Medulla oblongata (tissue), 1 donor: ENCODE measurements at regions not wholly inside any gene's neighbourhood (a gene's known extent, or its start where the extent isn't known, plus 50 kb on each side); places are given as distances from the start of the nearest gene placed in this dataset.
"Not testable (repeated sequence)": the region's sequence is repeated elsewhere in the genome, so short reads cannot be mapped to it uniquely, and the experiment has no call there.

Experiments
- DNase-seq: peaks from one replicate; pipeline ENCODE4 v3.0.0-alpha.2; 2015; ENCODE audit errors: extremely low spot score

DNA sequence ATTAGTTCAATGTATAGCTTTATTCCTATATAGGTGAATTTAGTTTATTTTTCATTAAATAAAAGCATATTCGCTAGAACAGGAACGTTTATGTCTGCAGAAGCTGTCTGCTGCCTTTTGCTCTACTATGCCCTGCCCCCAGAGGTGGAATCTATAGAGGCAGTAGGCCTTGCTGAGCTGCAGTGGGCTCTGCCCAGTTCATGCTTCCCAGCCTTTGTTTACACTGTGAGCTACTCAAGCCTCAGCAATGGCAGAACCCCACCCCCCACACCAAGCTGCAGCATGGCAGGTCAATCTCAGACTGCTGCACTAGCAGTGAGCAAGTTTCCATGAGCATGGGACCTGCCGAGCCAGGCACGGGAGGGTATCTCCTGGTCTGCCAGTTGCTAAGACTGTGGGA lies 473.3 kb upstream of the CCNG1 start:
- not testable (repeated sequence) for DNase-seq

- no peak for DNase-seq
Observed at GRCh38 chr5:162990063-162990462, 447.3 kb upstream of the CCNG1 start.

- no peak for DNase-seq
Observed at GRCh38 chr5:162990856-162991497, 446.4 kb upstream of the CCNG1 start.

GRCh38 chr5:162995568-162995967 lies 441.8 kb upstream of the CCNG1 start:
- DNase-seq, result no peak

DNA sequence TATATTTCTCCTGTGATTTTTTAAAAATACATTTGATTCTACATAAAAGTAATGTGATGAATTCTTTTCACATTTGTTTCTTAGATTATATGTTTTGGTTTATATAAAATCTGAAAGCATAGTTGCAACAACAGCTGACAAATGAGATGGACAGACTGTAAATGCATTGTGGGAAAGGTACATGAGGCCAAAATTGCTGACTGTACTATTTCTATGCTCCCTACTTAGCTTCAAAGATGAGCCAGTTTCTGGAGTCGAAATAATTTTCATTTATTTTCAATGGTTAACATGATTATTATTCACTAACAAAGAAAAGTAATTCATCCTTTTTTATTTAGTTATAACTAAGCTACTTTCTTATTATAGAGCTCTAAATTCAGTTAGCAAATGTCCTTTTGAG lies 441.3 kb upstream of the CCNG1 start:
- DNase-seq, result no peak

GRCh38 chr5:163005949-163006348 lies 431.4 kb upstream of the CCNG1 start:
- DNase-seq, result no peak

DNA sequence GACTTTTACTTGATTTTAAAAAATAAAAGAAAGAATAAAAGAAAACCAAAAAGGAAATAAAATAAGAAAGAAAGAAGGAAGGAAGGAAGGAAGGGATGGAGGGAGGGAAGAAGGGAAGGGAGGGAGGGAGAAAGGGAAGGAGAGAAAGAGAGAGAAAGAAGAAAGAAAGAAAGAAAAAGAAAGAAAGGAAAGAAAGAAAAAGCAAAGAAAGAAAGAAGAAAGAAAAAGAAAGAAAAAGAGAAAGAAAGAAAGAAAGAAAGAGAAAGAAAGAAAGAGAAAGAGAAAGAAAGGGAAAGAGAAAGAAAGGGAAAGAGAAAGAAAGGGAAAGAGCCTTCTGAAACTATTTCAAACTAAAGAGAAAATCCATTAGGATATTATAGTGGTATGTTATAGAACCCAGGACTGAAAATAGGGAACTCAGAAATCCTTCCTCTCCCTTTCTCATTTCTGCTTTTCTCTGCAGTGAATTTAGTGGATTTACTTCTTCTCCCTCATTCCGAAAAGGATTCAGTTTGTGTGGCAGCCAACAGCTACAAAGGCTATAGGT lies 414.7 kb upstream of the CCNG1 start:
- DNase-seq, result no peak

DNA sequence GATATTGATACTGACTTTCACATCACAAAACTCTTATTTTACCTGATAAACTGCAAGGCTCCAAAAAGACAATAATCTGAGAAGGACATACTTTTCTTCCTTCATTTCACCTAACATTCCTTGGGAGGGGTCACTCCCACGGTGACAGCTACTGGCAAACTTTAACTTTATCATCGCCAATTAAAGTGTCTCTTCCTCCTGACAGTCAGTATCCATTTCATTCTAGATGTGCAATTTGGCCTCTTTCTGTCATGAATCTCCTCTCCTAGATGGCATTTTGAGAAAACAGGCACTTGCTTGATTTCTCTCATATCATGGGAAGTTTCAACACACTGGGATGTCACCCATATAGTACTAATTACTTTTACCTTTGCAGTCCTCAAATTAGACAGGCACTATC lies 413.5 kb upstream of the CCNG1 start:
- no peak for DNase-seq

GRCh38 chr5:163024936-163025335 lies 412.5 kb upstream of the CCNG1 start:
- DNase-seq, result no peak

DNA sequence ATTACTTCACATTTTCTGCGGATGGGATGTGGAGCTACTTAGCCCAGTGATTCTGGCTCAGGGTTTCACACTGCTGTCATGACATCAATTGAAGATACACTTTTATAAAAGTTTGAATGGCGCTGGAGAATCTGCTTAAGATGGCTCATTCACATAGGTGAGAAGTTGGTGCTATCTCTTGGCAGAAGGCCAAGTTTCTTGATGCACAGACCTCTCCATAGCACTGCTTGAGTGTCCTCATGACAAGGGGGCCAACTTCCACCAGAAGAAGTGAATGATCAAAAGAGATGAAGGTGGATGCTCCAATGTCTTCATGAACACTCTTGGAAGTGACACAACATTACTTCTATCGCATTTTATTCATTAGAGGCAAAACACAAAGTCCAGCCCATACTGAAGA lies 403.7 kb upstream of the CCNG1 start:
- no peak for DNase-seq

DNA sequence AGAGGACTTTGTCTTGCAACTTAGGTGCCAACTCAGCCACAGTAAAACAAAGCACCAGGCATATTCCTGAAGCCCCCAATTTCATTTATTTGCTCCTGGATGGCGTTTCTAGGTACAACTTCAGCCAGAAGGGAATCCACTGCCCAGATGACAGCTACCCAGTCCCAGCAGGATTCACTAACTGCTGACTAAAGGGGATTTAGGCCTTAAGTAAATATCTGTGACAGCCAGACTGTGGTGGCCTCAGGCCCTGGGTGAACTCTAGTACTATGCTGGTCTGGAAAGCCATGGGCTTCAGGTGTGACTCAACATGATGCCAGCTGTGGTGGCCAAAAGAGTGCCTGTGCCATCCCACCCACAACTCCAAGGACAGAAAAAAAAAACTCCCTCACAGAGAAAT lies 396.1 kb upstream of the CCNG1 start:
- DNase-seq, result no peak

DNA sequence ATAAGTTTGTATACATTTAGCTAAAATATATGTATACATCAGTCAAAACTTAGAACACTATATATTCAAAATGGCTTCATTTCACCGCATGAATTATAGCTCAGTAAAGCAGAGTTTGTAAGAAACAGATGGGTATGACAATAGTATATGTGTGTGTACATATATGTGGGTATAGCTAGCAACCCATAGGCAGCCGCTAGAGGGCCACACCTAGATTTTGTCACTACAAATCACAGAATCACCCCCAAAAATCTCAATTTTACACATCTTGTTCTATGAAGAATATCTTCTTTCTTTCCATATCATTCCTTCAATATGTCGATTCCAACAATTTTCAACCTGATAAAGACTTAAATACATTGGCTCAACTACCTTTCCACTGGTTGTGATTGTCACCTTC lies 357.8 kb upstream of the CCNG1 start:
- no peak for DNase-seq

GRCh38 chr5:163089230-163089629 lies 348.2 kb upstream of the CCNG1 start:
- DNase-seq, result no peak

DNA sequence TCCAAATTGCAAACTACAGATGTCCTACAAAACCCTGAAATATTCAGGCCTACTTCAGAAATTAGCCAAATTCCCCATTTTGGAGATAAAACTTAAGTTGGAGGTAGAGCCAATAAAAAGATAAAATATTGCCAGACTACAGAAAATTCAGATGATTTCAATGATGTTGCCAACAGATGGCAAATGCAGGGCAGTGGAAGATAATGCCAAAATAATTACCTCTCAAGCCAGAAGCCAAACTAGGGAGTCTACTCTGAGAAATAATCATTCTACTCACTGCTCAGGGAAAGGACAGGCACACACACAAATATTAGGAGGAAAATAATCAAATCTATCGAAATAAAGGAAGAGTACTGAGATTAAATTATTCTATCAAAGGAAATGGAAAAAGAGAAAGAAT lies 347.5 kb upstream of the CCNG1 start:
- DNase-seq, result no peak

GRCh38 chr5:163094492-163095180 lies 342.8 kb upstream of the CCNG1 start:
- DNase-seq, result no peak

- no peak for DNase-seq
Observed at GRCh38 chr5:163104464-163104863, 332.9 kb upstream of the CCNG1 start.

- DNase-seq, result no peak
Observed at GRCh38 chr5:163105456-163105855, 331.9 kb upstream of the CCNG1 start.

GRCh38 chr5:163106098-163106497 lies 331.3 kb upstream of the CCNG1 start:
- no peak for DNase-seq

GRCh38 chr5:163108351-163108750 lies 329.0 kb upstream of the CCNG1 start:
- no peak for DNase-seq

- no peak for DNase-seq
Observed at GRCh38 chr5:163115011-163115410, 322.4 kb upstream of the CCNG1 start.

GRCh38 chr5:163116618-163117017 lies 320.8 kb upstream of the CCNG1 start:
- DNase-seq, result not testable (repeated sequence)

DNA sequence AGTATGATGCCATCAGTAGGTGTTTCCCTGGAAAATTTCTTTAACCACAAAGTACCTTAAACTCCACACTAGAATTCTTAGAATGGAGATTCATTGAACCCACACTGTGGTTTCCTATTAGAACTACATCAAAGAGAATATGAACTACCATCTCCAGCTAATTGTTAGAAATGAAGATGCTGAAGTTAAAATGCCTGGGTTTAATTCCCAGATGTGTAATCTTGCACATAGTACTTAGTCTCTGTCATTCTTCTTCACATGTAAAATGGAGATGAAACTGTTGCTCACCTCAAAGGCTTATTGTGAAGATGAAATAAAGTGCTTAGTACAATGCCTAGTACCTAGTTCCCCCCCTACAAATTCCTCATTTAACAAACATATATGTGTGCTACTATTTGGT lies 303.3 kb upstream of the CCNG1 start:
- no peak for DNase-seq

DNA sequence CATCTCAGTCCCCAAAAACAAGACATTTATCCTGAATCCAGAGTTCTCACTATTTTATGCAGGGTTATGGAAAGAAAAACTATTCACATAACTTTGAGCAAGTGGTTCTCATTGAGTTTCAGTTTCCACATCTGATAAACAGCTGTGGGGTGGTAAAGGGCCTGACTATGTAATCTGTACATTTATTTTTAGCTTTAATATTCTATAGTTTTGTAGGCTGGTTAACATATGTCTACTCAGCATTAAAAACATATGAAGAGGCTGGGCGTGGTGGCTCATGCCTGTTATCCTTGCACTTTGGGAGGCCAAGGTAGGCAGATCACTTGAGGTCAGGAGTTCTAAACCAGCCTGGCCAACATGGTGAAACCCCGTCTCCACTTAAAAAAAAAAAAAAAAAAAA lies 301.5 kb upstream of the CCNG1 start:
- DNase-seq, result no peak

GRCh38 chr5:163161512-163161911 lies 275.9 kb upstream of the CCNG1 start:
- DNase-seq, result no peak
